Lower leg skin (tissue), 3 donors: ENCODE measurements at regions not wholly inside any gene's neighbourhood (a gene's known extent, or its start where the extent isn't known, plus 50 kb on each side); places are given as distances from the start of the nearest gene placed in this dataset.

Experiments used
- POLR2A ChIP-seq, 2 donors: fragments of 450-650 bp; IDR thresholded peaks; one replicate each; pipeline ENCODE4 v1.6.1; 2016 to 2017; ENCODE audit warnings: antibody characterized with exemption in 2 of 2, mild to moderate bottlenecking in 1 of 2, moderate library complexity in 1 of 2
- TF ChIP-seq, protein P1 (sequence below), 3 donors: fragments of 450-650 bp; IDR thresholded peaks; one replicate each; pipeline ENCODE4 v1.5.1; 2016; ENCODE audit warnings: antibody characterized with exemption in 3 of 3, mild to moderate bottlenecking in 3 of 3, moderate library complexity in 2 of 3

GRCh38 chr6:115680621-115681020 lies 380.1 kb downstream of the FRK start:
- TF ChIP-seq, protein P1, sequence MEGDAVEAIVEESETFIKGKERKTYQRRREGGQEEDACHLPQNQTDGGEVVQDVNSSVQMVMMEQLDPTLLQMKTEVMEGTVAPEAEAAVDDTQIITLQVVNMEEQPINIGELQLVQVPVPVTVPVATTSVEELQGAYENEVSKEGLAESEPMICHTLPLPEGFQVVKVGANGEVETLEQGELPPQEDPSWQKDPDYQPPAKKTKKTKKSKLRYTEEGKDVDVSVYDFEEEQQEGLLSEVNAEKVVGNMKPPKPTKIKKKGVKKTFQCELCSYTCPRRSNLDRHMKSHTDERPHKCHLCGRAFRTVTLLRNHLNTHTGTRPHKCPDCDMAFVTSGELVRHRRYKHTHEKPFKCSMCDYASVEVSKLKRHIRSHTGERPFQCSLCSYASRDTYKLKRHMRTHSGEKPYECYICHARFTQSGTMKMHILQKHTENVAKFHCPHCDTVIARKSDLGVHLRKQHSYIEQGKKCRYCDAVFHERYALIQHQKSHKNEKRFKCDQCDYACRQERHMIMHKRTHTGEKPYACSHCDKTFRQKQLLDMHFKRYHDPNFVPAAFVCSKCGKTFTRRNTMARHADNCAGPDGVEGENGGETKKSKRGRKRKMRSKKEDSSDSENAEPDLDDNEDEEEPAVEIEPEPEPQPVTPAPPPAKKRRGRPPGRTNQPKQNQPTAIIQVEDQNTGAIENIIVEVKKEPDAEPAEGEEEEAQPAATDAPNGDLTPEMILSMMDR (IDR thresholded peaks at IDR 0.05) = no peak
- TF ChIP-seq POLR2A (IDR thresholded peaks at IDR 0.05) = no peak
